Hematopoietic multipotent progenitor cell treated with erythropoietin and hydrocortisone succinate and interleukin-3 and kit ligand, for 17 days (in vitro differentiated cells): ENCODE measurements at regions not wholly inside any gene's neighbourhood (a gene's known extent, or its start where the extent isn't known, plus 50 kb on each side); places are given as distances from the start of the nearest gene placed in this dataset.
"Not testable (repeated sequence)": the region's sequence is repeated elsewhere in the genome, so short reads cannot be mapped to it uniquely, and the experiment has no call there.

ENCODE experiments used
- DNase-seq: peaks from one replicate; pipeline ENCODE4 v3.0.0-alpha.2; 2015; ENCODE audit warnings: low spot score

- no peak for DNase-seq
Measured at GRCh38 chr2:4695281-4695861, 992.0 kb downstream of the DCDC2C start.

DNA sequence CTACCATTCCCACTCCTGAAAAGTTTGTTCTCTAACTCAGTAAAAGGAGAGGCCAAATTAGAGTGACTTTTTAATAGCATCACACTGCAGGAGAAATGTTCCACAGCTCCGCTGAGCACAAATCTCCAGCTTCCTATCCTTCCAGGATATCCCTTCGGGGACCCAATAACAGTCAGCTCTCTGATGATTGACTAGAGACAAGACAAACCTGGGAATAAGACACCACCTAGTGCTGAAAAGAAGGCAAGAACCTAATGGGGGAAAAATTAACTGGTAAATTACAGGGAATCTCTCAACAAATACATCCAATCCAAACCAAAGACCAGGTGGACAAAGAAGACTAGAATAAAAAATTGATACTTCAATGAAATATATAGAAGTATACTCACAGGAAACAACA lies 977.1 kb upstream of the SOX11 start:
- no peak for DNase-seq

GRCh38 chr2:4718777-4719176 lies 973.4 kb upstream of the SOX11 start:
- DNase-seq = no peak

DNA sequence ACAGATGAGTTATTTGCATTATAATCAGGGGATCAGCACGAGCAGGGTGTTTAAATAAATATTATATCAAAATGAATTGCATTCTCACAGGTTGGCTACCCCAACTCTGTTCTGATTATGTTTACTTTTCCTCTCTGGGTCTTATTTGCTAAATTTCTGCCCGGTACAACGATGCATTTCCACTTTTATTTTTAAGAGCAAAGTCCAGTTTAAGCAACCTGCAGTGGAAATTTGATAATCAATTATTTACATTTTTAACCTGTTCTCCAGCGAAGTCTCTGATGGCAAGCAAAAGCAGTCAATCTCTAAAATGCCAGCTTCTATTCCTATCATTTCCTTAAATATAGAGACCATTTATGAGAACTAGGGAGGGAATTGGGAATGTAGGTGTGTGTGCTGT lies 966.6 kb upstream of the SOX11 start:
- no peak for DNase-seq

- no peak for DNase-seq
Measured at GRCh38 chr2:4732560-4732959, 959.6 kb upstream of the SOX11 start.

DNA sequence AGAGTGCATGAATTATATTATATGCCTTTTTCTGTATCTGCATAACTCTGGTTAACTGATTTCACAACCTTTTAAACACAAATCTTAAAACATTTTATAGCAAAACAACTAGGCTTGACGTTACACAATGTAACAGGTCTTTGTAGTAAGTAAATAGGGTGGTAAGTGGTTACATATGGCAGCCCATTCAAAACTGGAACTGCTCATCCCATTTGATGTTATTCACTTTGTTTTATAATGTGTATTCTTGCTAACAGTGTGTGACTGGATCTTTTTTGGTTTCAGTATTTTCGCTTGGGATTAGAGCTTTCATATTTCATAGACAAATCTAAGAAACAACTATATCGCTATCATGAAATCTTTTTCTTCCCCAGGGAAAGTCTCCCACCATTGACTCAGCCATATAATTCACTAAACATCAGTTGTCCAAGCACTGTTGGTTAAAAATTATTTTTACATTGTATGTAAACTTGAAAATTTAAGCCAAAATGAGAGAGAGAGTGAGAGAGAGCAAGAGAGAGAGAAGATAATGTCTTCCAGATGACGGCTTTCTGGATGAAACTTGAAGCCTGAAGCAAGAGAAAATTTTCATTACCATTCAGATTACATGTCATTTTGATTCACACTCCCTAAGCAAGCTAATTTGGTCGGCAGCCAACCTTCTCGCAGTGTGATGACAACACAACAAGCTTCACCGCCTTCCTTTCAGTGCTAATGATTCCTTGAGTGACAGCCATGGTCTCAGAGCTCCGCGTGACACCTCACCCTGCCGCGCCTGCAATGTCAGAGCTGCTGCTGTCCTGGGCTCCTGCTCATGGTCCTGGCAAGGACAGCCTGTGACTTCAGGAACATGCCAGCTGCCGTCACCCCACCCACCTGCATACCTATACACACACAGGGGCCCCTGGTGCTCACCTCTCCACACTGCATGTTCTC lies 946.9 kb upstream of the SOX11 start:
- no peak for DNase-seq

DNA sequence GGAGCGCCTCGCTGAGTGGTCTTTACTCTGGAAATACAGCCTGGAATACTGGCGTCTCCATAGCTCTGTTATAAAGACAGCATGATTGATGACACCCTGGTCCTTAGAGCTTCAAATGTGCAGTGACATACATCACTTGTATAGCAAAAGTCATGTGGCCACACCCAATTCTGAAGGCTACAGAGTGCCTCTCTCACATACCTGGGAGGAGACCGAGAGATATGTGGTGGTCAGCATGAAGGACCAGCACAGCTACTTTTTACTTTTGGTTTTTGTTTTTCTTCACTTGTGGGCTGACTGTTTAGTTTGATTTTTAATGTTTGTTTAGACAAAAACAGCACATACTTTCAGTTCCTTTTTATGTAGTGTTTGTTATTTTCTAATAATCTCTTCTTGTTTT lies 938.5 kb upstream of the SOX11 start:
- DNase-seq = no peak

GRCh38 chr2:4762951-4763376 lies 929.2 kb upstream of the SOX11 start:
- DNase-seq = no peak

DNA sequence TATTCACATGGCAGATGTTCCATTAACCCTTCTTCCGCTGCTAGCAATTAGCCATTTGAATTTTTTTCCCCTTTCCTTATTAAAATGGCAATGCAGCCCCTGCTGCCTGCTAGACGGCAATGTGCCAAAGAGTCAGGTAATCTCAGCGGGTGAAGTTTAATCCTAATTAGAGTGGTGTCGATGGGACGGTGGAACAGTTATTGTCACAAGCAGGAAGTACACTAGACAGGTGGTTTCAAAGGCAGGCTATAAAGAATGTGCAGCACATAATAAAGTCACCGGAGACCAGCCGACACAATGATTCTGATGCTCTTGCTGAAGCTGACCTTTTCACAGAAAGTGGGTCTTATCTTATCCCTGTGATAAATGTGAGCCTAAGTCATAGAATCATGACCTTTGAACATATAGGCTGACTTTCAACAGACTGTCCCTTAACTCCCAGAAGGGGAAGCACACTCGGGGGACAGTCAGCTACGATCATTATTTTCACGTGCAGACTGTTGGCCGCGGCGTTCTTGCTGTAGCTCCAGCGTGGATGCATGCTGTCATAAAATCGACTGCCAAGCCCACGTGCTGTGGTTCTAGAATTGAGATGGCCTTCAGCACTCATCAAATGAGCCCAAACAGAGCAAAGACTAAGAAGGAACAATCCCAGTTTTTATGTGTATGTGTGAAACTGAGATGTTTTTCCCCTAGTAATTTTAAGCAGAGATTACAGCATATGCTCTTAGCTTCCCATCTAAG lies 926.2 kb upstream of the SOX11 start:
- no peak for DNase-seq

- no peak for DNase-seq
Measured at GRCh38 chr2:4775668-4776067, 916.5 kb upstream of the SOX11 start.

- DNase-seq = no peak
Measured at GRCh38 chr2:4780679-4781078, 911.5 kb upstream of the SOX11 start.

DNA sequence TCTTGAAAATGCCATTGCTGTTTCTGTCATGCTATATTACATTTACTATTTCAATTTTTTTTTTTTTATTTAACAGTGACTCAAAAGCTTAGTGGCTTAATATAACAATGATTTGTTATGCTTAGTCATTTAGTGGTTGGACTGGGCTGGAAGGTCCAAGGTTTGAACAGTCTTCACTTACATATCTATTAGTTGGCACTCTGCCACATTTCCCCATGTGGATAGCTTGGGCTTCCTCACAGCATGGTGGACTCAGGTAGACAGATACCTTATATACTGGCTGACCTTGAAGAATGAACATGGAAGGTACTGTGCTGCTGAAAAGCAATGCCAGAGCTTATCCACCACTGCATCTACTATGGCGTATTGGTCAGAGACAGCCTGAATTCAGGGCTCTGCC lies 909.5 kb upstream of the SOX11 start:
- DNase-seq = no peak

GRCh38 chr2:4791488-4791887 lies 900.7 kb upstream of the SOX11 start:
- no peak for DNase-seq

DNA sequence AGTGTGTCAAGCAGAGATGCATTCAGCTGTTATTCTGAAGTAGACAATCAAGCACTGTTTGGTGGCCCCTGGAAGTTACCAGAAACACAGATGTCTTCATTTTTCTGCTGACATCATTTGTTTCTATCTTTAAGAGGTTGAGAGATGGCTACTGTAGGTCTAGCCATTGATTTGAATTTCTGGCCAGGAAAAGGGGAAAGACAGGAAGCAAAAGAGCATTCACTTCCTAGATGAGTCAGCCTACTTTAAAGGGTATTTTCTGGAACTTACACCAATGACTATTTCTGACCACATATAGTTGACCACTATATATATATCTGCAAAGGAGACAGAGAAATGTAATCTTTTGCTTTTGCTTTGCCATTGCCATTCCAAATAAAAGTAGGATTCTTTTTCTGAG lies 900.1 kb upstream of the SOX11 start:
- DNase-seq = no peak

GRCh38 chr2:4803396-4803795 lies 888.8 kb upstream of the SOX11 start:
- DNase-seq = no peak

- DNase-seq = not testable (repeated sequence)
Measured at GRCh38 chr2:4814137-4814536, 878.0 kb upstream of the SOX11 start.

DNA sequence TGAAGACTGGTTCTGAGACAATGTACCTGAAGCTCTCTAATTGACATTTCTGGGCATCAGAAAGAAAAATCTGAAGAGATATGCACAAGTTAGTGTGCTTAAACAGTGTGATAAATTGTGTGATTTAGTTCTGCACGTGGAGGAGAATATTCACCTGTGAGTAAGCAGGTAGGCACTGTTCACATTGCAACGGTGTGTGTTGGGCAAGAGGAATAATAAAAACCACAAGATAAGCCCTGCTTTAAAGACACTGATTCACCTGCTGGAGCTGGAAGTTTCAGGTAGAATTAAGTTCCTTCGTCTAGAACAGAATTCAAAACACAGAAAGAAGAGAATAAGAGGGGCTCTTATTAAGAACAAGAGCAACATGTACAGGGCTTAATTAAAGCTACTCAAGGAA lies 864.3 kb upstream of the SOX11 start:
- no peak for DNase-seq

DNA sequence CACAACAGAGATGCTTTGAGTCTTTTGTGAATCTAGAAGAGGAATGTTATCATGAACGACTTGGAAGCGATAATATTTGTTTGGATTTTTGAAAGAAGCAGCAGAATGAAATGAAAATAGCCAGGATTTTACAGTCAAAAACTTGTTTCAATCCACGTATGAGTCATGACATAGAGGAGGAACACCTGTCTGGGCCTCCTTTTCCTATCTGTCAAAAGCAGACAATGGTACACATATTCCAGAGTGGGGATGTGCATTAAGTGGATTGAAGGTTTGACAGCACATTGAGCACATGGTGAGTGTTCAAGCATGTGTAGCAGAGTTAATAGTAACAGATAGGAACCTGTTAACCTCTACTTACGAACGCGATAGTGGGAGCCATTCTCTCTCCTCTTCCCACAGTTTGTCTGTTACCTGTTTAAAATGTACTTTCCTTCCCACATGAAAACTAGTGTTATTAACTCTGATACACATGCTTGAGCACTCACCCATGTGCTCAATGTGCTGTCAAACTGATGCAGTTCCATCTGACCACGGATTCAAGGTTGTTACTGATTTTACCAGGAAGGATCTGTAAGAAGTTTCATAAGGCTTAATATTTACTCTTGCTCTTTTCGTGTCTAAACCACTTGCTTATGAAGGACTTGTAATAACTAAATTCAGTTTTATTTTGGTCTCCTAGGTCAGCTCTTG lies 863.4 kb upstream of the SOX11 start:
- no peak for DNase-seq

- DNase-seq = no peak
Measured at GRCh38 chr2:4831751-4832150, 860.4 kb upstream of the SOX11 start.

DNA sequence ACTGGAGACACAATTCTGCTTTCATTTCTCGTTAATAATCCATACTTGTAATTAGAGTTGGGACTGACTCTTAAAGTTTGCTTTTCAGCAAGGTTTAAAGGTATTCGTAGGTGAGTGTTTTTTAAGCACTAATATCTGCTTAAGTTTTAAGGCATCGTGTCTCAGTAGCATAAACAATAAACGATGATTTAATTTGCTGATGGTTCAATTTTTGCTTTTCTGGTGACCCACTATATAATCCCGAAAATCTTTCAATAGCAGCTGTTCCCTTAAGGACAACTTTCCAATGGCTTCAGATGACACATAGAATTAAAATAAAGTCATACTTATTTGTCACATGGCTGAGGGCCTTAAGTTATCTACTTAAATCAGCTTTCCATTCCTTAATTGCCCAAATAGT lies 859.5 kb upstream of the SOX11 start:
- DNase-seq = no peak

- no peak for DNase-seq
Measured at GRCh38 chr2:4838626-4839025, 853.6 kb upstream of the SOX11 start.

DNA sequence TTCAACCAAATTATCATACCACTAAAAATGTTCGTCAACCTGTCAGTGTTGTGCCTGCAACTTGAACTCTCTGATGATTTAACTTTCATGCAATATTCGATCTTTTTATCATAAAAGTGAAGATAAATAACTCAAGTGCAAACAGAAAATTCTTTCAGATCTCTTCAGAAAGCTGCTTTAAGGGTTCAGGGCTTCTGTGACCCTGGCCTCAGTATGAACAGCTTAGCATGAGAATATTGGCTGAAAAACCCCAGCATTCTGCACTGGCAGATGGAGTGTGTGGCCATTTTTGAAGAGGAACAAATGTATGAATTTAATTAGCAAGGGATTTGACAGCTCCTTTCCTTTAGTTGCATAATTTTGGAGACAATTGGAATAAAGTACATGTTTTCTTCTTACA lies 851.4 kb upstream of the SOX11 start:
- no peak for DNase-seq
